HG03097 (cell line): ENCODE measurements at regions not wholly inside any gene's neighbourhood (a gene's known extent, or its start where the extent isn't known, plus 50 kb on each side); places are given as distances from the start of the nearest gene placed in this dataset.
"Not testable (repeated sequence)": the region's sequence is repeated elsewhere in the genome, so short reads cannot be mapped to it uniquely, and the experiment has no call there.

Experiments
- ATAC-seq: cut with Tn5 transposase; IDR thresholded peaks from one replicate; pipeline ENCODE4 v1.9.1; 2021; ENCODE audit not compliant: unreplicated experiment, low FRiP score

- no peak for ATAC-seq
Measured at GRCh38 chr13:54383604-54384003, 1355.0 kb downstream of the OLFM4 start.

DNA sequence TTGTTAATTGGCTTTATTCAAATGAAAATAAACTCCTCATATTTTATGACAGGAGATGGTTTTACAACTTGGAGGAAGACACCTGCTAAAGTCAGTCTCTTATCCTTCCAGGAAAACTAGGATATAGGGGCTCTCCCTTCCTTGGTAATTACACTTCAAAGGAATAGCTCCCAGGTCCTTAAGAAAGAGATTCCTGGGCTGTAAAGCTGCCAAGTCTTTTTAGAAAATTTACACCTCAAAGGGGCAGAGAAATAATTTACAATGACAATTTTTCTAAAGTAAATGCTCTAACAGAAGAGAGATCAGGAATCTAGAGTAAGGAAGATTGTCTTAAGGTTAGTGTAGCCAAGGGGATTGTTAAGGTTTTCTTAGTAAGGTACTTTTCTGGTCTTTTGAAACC is 1359.0 kb downstream of the OLFM4 start:
- no peak for ATAC-seq

- ATAC-seq: no peak
Measured at GRCh38 chr13:54390841-54391240, 1362.2 kb downstream of the OLFM4 start.

DNA sequence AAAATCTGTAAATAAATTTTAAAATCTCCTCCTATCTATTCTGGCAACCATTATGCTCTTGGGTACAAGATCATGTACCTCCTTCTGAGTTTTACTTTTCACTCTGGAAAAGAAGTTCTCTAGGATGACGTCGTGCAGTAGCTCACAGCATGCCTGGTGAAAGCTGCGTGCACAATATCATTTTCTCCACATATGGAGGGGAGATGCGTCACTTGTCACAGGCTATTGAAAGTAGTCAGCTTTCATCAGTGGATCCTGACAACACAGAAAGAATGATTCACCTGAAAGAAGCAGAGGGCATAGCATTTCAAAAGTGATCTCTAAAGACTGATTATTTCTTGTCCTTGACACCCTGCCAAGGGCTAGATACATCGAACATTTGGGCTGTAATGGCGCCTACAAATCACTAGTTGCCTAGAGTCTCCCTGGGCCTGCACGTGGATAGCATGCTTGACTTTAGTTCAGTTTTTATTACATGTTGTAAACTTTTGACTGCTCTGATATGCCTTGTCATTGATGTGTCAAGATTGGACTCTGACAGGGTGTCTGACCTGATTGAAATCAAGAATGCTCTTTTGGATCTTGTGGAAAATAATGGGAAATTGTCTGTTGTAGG is 1365.6 kb downstream of the OLFM4 start:
- no peak for ATAC-seq

- ATAC-seq: no peak
Measured at GRCh38 chr13:54394908-54395307, 1366.3 kb downstream of the OLFM4 start.

- ATAC-seq: no peak
Measured at GRCh38 chr13:54402495-54402894, 1373.9 kb downstream of the OLFM4 start.

GRCh38 chr13:54415753-54416366 is 1387.2 kb downstream of the OLFM4 start:
- no peak for ATAC-seq

GRCh38 chr13:54422946-54423345 is 1394.3 kb downstream of the OLFM4 start:
- not testable (repeated sequence) for ATAC-seq

DNA sequence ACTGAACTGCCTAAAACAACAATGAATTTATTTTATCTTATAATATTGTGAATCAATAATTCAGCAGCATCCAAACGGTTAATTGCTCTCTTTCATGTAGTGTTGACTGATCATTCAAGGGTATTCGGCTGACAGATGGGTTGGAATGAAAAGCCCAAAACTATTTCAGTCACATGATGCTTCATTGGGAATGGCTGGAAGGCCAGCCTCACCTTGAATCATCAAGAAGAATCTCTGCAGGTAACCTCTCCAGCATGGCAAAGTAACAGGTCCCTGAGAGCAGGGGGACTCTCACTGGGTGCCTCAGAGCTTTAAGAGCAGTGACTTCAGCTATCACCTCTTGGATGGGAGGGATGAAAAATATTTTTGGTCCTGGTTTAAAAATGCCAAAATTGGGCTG is 1395.7 kb downstream of the OLFM4 start:
- no peak for ATAC-seq

DNA sequence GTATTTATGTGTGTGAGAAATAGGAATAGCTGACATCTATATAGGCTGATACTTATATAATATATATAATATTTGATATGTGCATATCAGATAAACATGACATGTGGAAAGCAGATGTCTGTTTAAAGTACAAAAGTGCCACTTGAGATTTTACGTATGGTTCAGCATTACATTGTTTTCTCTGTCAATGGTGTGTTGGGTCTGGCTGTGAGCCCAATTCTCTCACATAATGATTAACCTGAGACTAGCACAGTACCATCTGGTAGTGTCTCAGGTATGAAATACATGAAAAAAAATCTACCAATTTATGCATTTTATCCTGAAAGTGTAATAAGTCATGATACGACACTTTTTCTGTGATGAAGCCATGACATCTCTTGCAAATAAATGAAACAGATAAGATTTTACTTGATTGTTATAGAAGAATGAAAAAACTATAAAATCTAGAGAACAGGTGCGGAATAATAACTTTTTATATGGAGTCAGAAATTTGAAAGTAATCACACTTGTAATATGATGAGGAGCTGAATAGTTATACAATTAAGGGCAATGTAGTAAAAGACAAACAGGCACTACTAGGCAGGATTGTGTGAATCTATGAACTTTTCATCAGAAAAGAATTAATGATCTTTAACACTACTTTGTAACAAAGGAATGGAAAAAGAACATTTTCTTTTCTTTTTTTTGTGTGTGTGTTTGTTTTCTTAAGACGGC is 1405.0 kb downstream of the OLFM4 start:
- ATAC-seq: no peak

DNA sequence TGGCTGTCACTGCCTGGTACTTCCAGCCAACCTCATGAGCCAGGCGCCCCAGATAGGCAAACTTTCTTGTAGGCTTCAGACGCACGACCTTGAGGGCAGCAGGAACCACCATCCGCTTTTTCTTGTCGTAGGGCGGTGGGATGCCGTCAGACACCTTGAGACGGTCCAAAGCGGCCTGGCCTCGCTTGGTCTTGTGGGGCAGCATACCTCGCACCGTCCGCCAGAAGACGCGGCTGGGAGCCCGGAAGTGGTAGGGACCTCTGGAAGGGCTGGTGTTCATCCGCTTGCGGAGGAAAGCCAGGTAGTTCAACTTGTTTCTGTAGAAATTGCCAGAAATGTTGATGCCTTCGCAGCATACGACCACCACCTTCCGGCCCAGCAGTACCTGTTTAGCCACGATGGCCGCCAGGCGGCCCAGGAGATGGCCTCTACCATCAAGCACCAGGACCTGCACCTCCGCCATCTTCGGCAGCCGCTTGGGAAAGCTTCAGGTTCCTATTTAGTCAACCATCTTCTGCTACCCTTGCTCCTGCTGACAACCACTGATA is 1412.3 kb downstream of the OLFM4 start:
- ATAC-seq: not testable (repeated sequence)

DNA sequence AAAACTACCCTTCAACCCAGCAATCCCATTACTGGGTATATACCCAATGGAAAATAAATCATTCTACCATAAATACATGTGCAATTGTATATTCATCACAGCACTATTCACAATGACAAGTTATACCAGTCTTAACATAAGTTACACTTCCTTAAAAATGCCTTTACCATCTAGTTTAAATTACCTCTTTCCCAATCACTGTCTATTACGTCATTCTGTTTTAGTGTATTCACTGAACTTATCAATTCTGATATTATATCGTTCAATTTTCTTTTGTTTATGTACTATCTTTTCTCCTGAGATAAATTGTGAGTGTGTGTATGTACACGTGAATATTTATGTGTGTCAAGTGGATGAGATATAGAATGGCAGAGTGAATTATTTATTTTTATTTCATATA is 1416.8 kb downstream of the OLFM4 start:
- no peak for ATAC-seq

- no peak for ATAC-seq
Measured at GRCh38 chr13:54445865-54446264, 1417.3 kb downstream of the OLFM4 start.

- no peak for ATAC-seq
Measured at GRCh38 chr13:54449922-54450321, 1421.3 kb downstream of the OLFM4 start.

DNA sequence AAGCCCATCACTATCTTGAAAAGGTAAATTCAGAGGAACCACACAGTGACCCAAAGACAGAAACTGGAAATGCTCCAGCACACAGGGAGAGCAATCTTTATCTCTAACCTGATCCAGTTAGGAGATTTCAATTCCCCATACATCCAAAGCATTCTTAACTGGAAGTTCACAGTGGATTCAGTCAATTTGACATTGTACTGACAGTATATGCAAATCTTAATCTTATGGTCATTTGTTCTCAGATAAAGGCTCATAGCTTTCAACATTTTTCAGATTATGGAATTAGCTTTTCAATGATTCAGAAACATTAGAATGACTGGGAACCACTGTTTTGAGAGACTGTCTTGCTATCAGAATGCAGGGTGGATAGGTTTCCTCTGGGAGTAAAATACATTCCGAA is 1455.6 kb downstream of the OLFM4 start:
- no peak for ATAC-seq

DNA sequence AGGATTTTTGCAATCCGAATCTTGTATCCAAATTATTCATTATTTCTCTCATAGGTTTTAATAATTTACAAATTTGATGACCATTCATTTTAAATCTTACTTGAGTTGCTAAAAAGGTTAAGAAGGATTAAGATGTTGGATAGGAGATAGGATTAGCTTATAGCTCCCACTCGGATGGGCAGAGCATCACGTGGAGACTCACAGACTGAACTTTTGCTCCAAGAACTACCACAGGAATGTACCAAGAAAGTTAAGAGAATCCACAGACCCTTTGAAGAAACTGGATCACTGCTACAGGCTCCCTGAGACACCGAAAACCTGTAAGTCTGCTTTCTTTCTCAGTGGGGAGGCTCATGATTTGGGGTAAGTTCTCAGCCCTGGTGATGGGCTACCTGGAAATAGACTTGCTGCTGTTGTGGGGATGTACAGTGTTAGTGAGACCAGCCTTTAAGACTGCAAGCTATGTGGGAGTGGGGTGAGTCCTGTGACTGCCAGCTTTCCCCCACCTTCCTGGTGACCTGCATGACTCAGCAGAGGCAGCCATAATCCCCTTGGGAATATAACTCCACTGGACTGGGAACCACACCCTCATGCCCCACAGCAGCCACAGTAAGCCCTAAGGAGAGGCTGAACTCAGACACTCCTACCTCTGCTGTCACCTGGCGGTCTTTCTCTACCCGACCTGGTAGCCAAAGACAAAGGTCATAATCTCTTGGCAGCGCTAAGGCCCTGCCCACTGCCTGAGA is 1458.0 kb downstream of the OLFM4 start:
- no peak for ATAC-seq

GRCh38 chr13:54489359-54489758 is 1460.7 kb downstream of the OLFM4 start:
- no peak for ATAC-seq

DNA sequence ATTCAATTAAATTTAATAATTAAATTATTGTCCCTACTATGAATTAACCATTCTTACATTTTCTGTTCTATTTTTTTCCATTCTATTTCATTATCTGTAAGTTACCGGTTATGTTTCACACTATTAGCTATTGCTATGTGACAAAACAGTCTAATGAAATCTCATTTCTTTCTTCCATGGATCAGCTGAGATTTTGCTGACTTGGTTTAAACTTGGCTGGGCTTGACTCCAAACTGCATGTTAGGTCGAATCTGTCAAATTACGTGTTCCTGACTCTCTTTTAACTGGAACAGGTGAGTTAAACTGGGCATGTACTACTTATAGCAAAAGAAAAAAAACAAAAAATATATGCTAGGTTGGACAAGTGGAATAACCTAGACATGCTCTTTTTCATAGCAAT is 1464.4 kb downstream of the OLFM4 start:
- no peak for ATAC-seq

- ATAC-seq: no peak
Measured at GRCh38 chr13:54511366-54511765, 1482.8 kb downstream of the OLFM4 start.

GRCh38 chr13:54513254-54513653 is 1484.6 kb downstream of the OLFM4 start:
- ATAC-seq: no peak

DNA sequence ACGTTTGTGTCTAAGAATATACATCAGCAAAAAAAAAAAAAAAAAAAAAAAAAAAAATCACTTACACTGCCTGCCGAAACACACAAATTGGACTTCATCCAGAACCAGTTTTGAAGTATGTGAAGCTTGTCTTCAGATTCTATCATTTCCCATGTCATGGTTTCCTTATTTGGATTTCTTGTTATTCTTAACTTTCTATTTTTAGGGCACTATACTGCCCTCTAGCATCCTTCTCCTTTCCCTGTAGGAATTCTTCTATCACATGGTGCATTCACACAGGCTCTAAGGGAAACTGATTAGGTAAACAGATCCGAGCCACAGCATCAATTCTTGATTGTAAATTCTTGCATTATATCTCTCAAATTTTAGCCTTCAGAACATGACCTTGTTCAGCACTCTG is 1507.5 kb downstream of the OLFM4 start:
- no peak for ATAC-seq
